ENCODE measurements at regions not wholly inside any gene's neighbourhood (a gene's known extent, or its start where the extent isn't known, plus 50 kb on each side); places are given as distances from the start of the nearest gene placed in this dataset.
"Not testable (repeated sequence)": the region's sequence is repeated elsewhere in the genome, so short reads cannot be mapped to it uniquely, and the experiment has no call there.

DNA sequence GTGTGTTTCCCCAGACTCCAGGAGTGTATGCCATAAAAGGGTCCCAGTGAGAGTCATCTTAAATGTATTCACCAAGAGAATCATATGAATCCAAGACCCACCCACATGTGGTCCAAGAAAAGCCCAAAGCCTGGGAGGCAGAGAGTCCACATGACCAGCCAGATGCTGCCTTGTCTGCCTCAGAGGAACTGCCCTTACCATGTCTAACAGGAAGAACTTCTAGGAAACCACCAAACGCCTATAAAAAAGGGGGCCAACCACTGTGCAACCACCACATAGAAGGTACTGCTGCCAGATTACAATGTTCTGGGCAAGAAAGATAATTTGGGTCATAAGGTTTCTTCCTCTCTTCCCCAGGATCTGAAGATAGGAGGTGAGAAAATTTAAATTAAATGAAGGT lies 129.8 kb upstream of the SLC24A2 start:
- H3K4me3 ChIP-seq = no peak overlapping the region
- H3K9me3 ChIP-seq = no peaks in the 10 kb centered on the region
- H3K27me3 ChIP-seq = no peaks in the 10 kb centered on the region
- intact Hi-C loops (cut with DNase I) = no loop called here
- no peaks in the 10 kb centered on the region for H3K4me1 ChIP-seq
- H3K36me3 ChIP-seq = no peaks in the 10 kb centered on the region
- TF ChIP-seq, protein P1, sequence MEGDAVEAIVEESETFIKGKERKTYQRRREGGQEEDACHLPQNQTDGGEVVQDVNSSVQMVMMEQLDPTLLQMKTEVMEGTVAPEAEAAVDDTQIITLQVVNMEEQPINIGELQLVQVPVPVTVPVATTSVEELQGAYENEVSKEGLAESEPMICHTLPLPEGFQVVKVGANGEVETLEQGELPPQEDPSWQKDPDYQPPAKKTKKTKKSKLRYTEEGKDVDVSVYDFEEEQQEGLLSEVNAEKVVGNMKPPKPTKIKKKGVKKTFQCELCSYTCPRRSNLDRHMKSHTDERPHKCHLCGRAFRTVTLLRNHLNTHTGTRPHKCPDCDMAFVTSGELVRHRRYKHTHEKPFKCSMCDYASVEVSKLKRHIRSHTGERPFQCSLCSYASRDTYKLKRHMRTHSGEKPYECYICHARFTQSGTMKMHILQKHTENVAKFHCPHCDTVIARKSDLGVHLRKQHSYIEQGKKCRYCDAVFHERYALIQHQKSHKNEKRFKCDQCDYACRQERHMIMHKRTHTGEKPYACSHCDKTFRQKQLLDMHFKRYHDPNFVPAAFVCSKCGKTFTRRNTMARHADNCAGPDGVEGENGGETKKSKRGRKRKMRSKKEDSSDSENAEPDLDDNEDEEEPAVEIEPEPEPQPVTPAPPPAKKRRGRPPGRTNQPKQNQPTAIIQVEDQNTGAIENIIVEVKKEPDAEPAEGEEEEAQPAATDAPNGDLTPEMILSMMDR (IDR thresholded peaks at IDR 0.05) = no peak
- TF ChIP-seq POLR2AphosphoS5 (IDR thresholded peaks at IDR 0.05; ENCODE audit: insufficient read depth in 1 of 2, low read depth in 1 of 2) = no peak
- TF ChIP-seq POLR2A (IDR thresholded peaks at IDR 0.05) = no peak
- DNase-seq (ENCODE audit: extremely low spot score in 2 of 2) = no peak
- no peak overlapping the region for H3K27ac ChIP-seq

DNA sequence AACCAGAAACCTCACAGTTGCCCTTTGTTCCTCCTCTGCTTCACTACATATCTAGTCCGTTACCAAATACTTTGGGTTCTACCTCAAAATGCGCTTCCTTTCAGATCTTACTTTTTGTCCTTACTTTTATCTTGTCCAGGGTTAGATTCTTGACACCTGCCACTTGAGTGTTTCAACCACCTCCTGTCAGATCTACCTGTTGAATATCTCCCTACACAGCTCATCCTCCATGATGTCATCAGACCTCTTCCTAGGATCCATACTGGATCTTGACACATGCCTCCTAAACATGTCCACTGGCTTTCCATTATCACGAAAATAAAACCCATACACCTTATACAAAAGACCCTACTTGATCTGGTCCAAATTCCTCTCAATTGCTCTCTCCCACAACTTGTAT lies 125.2 kb upstream of the SLC24A2 start:
- H3K36me3 ChIP-seq = no peaks in the 10 kb centered on the region
- H3K27me3 ChIP-seq = no peaks in the 10 kb centered on the region

DNA sequence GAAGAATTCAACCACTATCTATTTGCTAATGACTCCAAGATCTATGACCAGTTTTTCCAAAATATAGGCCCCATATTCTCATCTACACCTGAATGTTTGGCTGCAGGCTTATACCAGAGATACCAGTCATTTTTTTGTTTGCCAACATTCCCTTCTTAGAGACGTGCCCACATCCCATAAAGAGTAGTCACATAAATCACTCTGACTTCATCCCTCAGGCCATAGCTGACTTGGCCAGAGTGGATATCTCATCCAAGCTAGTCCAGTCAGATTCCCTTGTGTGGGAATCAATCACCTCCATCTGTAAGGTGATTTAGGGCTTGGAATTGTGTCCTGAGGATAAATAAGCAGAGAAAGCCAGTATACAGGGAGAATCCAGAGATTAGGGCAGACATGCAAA lies 124.3 kb upstream of the SLC24A2 start:
- H3K4me3 ChIP-seq = no peak overlapping the region
- H3K9me3 ChIP-seq = no peaks in the 10 kb centered on the region
- DNase-seq (ENCODE audit: extremely low spot score in 2 of 2) = no peak
- no peaks in the 10 kb centered on the region for H3K27me3 ChIP-seq
- TF ChIP-seq, protein P1 (IDR thresholded peaks at IDR 0.05) = no peak
- TF ChIP-seq POLR2AphosphoS5 (IDR thresholded peaks at IDR 0.05; ENCODE audit: insufficient read depth in 1 of 2, low read depth in 1 of 2) = no peak
- no peak for TF ChIP-seq POLR2A (IDR thresholded peaks at IDR 0.05)
- intact Hi-C loops (cut with DNase I) = no loop called here
- H3K27ac ChIP-seq = no peak overlapping the region
- H3K36me3 ChIP-seq = no peaks in the 10 kb centered on the region
- no peaks in the 10 kb centered on the region for H3K4me1 ChIP-seq

More for the DNA sequence above, 125.2 kb upstream of the SLC24A2 start:
- DNase-seq (ENCODE audit: extremely low spot score in 2 of 2) = no peak
- intact Hi-C loops (cut with DNase I) = no loop called here
- Histone ChIP-seq H3K4me1 (no peaks in the 10 kb centered on the region), H3K27ac (no peak overlapping the region), H3K9me3 (no peaks in the 10 kb centered on the region), H3K4me3 (no peak overlapping the region)
- TF ChIP-seq POLR2AphosphoS5 (IDR thresholded peaks at IDR 0.05; ENCODE audit: insufficient read depth in 1 of 2, low read depth in 1 of 2) = no peak

DNA sequence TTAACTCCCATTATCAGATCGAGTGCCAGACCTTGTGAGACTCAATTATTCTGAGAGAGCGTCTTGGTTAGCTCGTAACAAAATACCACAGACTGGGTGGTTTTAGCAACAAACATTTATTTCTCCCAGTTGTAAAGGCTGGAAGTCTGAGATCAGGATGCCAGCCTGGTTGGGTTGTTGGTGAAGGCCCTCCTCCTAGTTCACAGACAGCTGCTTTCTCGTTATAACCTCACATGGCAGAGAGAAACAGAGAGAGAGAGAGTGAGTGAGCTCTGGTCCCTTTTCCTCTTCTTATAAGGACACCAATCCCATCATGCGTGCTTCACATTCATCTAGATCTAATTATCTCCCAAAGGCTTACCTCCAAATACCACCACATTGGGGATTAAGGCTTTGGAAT lies 114.2 kb upstream of the SLC24A2 start:
- no peaks in the 10 kb centered on the region for H3K9me3 ChIP-seq
- intact Hi-C loops (cut with DNase I) = no loop called here
- H3K27me3 ChIP-seq = no peaks in the 10 kb centered on the region
- no peak for TF ChIP-seq POLR2AphosphoS5 (IDR thresholded peaks at IDR 0.05; ENCODE audit: insufficient read depth in 1 of 2, low read depth in 1 of 2)
- no peak for TF ChIP-seq POLR2A (IDR thresholded peaks at IDR 0.05)
- TF ChIP-seq, protein P1 (IDR thresholded peaks at IDR 0.05) = no peak
- no peaks in the 10 kb centered on the region for H3K36me3 ChIP-seq
- no peaks in the 10 kb centered on the region for H3K4me1 ChIP-seq
- H3K4me3 ChIP-seq = no peak overlapping the region
- no peak for DNase-seq (ENCODE audit: extremely low spot score in 2 of 2)
- no peak overlapping the region for H3K27ac ChIP-seq

DNA sequence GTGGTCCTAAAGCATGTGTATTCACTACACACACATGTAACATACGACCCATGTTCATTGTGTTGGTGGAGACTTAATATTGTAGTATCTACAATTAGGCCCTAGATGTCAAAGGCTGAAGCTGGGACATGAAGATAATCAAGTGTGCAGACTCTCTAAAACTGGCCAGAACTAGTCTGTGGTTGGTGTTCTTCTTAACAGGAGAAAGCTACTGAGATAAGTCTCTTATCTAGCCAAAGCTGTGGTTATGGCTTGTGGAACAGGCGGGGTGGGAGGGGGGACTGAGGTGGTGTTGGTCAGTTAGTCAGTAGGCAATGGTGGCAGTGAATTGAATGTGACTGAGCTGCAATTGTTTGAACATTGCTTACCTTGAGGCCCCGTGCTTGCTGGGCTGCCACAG lies 112.7 kb upstream of the SLC24A2 start:
- Histone ChIP-seq H3K4me3 (no peak overlapping the region), H3K27me3 (no peaks in the 10 kb centered on the region), H3K27ac (no peak overlapping the region), H3K4me1 (no peaks in the 10 kb centered on the region), H3K9me3 (no peaks in the 10 kb centered on the region), H3K36me3 (no peaks in the 10 kb centered on the region)
- intact Hi-C loops (cut with DNase I) = no loop called here
- DNase-seq (ENCODE audit: extremely low spot score in 2 of 2) = no peak
- TF ChIP-seq POLR2AphosphoS5 (IDR thresholded peaks at IDR 0.05; ENCODE audit: insufficient read depth in 1 of 2, low read depth in 1 of 2) (no peak), POLR2A (IDR thresholded peaks at IDR 0.05) (no peak)
- TF ChIP-seq, protein P1 (IDR thresholded peaks at IDR 0.05) = no peak

DNA sequence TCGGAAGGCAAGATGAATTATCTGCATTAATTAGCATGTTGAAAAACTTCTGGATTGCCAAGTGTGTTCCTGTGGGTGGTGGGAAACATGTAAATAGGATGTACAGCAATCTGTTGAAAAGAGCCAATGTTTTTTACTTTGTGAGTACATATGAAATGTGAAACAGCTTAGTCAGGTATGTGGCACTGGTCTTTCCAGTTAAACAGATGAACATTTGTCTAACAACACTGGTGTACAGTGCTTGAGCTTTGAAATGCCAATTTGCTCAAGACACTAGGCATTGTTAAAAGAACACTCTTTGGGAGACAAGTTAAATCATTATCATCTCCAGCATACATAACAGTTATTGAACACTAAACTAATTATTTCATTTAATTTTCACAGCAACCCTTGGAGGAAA lies 107.3 kb upstream of the SLC24A2 start:
- Histone ChIP-seq H3K4me3 (no peak overlapping the region), H3K36me3 (no peaks in the 10 kb centered on the region), H3K4me1 (no peaks in the 10 kb centered on the region), H3K27ac (no peak overlapping the region), H3K9me3 (no peaks in the 10 kb centered on the region), H3K27me3 (no peaks in the 10 kb centered on the region)
- TF ChIP-seq POLR2A (IDR thresholded peaks at IDR 0.05) (no peak), POLR2AphosphoS5 (IDR thresholded peaks at IDR 0.05; ENCODE audit: insufficient read depth in 1 of 2, low read depth in 1 of 2) (no peak)
- TF ChIP-seq, protein P1 (IDR thresholded peaks at IDR 0.05) = no peak
- intact Hi-C loops (cut with DNase I) = no loop called here
- DNase-seq (ENCODE audit: extremely low spot score in 2 of 2) = no peak

DNA sequence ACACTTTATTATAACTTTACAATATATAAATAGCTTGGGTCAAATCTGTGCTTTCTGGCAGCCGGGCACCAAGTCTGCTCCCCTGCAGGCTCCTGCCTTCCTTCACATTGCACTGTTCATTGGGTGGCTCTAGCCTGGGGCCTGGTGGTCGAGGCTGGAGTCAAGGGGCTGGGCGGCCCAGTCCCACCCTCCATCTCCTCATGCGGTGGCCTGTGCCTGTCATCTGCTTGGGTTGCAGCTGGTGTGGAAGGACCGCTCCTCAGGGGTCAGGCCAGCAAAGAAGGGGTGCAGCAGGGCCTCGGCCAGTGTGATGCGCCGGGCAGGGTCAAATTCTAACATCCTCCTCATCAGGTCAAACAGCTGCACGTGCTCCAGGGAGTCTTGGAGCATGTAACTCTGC lies 106.7 kb upstream of the SLC24A2 start:
- H3K36me3 ChIP-seq; intact Hi-C loops (cut with DNase I); DNase-seq (ENCODE audit: extremely low spot score in 2 of 2); H3K27me3 ChIP-seq; H3K4me1 ChIP-seq; H3K9me3 ChIP-seq; H3K27ac ChIP-seq; H3K4me3 ChIP-seq: not testable (repeated sequence)
